Tibial artery (tissue), 4 donors: ENCODE measurements at regions not wholly inside any gene's neighbourhood (a gene's known extent, or its start where the extent isn't known, plus 50 kb on each side); places are given as distances from the start of the nearest gene placed in this dataset.

Experiments
- DNase-seq, 2 donors: peaks; one replicate each; pipeline ENCODE4 v3.0.0-alpha.2; 2019
- H3K27ac ChIP-seq, 2 donors: fragments of 200-600 bp; sonication (generic) in 1 of 2; 1 replicate in 1 of 2; 2 replicates in 1 of 2; pipeline ENCODE4 v1.5.1; 2018 to 2019; ENCODE audit warnings: mild to moderate bottlenecking in 1 of 2
- H3K27me3 ChIP-seq, 2 donors: fragments of 200-600 bp; sonication (generic) in 1 of 2; one replicate each; pipeline versions ENCODE4 v1.5.1 to v1.6.0; 2016 to 2019
- H3K36me3 ChIP-seq, 3 donors: fragments of 200-600 bp; sonication (generic) in 2 of 3; one replicate each; pipeline ENCODE4 v1.5.1; 2016 to 2019; ENCODE audit warnings: mild to moderate bottlenecking in 2 of 3
- H3K4me1 ChIP-seq, 4 donors: fragments of 200-600 bp; sonication (generic) in 2 of 4; 1 replicate in 3 of 4; 2 replicates in 1 of 4; pipeline ENCODE4 v1.5.1; 2016 to 2019
- H3K4me3 ChIP-seq, 2 donors: fragments of 200-600 bp; sonication (generic) in 1 of 2; 1 replicate in 1 of 2; 2 replicates in 1 of 2; pipeline ENCODE4 v1.5.1; 2018 to 2019; ENCODE audit warnings: mild to moderate bottlenecking in 2 of 2
- H3K9me3 ChIP-seq, 3 donors: fragments of 200-600 bp; sonication (generic) in 1 of 3; one replicate each; pipeline ENCODE4 v1.5.1; 2016 to 2019
- intact Hi-C: fragments of 100-400 bp; cut with DNase I; formaldehyde crosslinking; loops from one replicate; pipeline ENCODE4 v1.15.0; 2023; ENCODE audit warnings: low total_unique reads
- TF ChIP-seq, protein P1 (sequence below), 2 experiments: fragments of 200-600 bp in 1 of 2; fragments of 450-650 bp in 1 of 2; IDR thresholded peaks; one replicate each; pipeline ENCODE4 v1.5.1; 2017 to 2019; ENCODE audit warnings: antibody characterized with exemption in 2 of 2, mild to moderate bottlenecking in 1 of 2, moderate library complexity in 1 of 2

DNA sequence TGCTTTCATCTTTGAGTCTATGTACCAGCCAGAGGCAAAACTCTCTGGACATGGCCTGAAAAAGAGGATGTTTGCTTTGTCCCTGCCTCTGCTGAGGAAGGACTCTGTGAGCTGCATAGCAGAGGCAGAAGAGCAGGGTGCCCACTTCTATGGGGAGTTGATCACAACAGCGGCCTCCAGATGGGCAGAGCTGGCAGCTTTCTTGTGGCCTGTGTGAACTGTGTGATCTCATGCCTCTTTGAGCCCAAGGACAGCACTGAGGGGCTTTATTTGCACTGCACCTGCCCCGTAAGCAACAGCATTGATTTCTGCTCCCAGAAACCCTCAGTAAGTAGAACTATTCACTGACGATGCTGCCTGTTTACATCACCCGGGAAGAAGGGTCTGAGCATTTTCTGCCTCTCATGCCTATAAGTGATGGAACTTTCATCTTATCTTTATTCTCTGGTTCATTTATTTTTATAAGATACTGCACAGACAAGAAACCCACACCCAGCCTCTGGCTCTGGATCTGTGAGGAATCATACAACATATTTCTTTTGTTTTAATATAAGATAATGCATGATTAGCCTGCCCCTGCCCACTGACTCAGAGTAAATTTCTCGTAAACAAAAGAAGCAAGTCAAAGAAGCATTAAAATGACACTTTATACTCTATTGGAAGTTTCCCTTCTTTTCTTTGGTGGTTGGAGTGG lies 244.2 kb upstream of the SOX21 start:
- no peak overlapping the region for H3K4me3 ChIP-seq
- DNase-seq: no peak
- no peaks in the 10 kb centered on the region for H3K27me3 ChIP-seq
- no peaks in the 10 kb centered on the region for H3K36me3 ChIP-seq
- H3K9me3 ChIP-seq: no peaks in the 10 kb centered on the region
- intact Hi-C loops: no loop called here
- H3K27ac ChIP-seq: no peak overlapping the region
- TF ChIP-seq, protein P1, sequence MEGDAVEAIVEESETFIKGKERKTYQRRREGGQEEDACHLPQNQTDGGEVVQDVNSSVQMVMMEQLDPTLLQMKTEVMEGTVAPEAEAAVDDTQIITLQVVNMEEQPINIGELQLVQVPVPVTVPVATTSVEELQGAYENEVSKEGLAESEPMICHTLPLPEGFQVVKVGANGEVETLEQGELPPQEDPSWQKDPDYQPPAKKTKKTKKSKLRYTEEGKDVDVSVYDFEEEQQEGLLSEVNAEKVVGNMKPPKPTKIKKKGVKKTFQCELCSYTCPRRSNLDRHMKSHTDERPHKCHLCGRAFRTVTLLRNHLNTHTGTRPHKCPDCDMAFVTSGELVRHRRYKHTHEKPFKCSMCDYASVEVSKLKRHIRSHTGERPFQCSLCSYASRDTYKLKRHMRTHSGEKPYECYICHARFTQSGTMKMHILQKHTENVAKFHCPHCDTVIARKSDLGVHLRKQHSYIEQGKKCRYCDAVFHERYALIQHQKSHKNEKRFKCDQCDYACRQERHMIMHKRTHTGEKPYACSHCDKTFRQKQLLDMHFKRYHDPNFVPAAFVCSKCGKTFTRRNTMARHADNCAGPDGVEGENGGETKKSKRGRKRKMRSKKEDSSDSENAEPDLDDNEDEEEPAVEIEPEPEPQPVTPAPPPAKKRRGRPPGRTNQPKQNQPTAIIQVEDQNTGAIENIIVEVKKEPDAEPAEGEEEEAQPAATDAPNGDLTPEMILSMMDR (IDR thresholded peaks at IDR 0.05): no peak
- H3K4me1 ChIP-seq: no peaks in the 10 kb centered on the region

GRCh38 chr13:94952787-94953186 lies 240.4 kb upstream of the SOX21 start:
- Histone ChIP-seq H3K4me3 (no peak overlapping the region), H3K4me1 (no peaks in the 10 kb centered on the region), H3K27ac (no peak overlapping the region), H3K27me3 (no peaks in the 10 kb centered on the region), H3K9me3 (no peaks in the 10 kb centered on the region), H3K36me3 (no peaks in the 10 kb centered on the region)
- intact Hi-C loops: no loop called here
- DNase-seq: no peak
- TF ChIP-seq, protein P1 (IDR thresholded peaks at IDR 0.05): no peak

DNA sequence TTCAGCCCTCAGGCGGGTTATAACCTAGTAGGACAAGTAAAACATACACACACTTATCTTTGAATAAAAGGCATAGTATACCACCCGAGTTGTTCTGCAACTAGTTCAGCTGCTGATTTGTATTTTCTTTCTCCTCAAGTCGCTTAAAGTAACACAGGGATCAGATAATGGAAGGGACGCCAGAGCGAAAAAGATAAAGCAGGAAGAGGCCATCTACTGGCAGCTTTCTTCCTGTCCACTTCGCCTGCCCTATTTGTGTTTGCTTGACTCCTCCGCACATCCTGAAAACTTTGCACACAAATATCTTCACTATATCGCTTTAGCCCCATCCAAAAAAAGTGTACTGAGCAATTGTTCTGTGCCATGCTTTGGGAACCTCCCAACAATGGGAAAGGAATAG lies 238.0 kb upstream of the SOX21 start:
- no peak overlapping the region for H3K4me3 ChIP-seq
- DNase-seq: no peak
- TF ChIP-seq, protein P1 (IDR thresholded peaks at IDR 0.05): no peak
- intact Hi-C loops: no loop called here
- H3K27me3 ChIP-seq: no peaks in the 10 kb centered on the region
- H3K9me3 ChIP-seq: no peaks in the 10 kb centered on the region
- H3K36me3 ChIP-seq: no peaks in the 10 kb centered on the region
- H3K4me1 ChIP-seq: no peaks in the 10 kb centered on the region
- no peak overlapping the region for H3K27ac ChIP-seq

GRCh38 chr13:94947965-94948371 lies 235.6 kb upstream of the SOX21 start:
- intact Hi-C loops: no loop called here
- H3K4me3 ChIP-seq: no peak overlapping the region
- no peak for DNase-seq
- H3K9me3 ChIP-seq: no peaks in the 10 kb centered on the region
- no peaks in the 10 kb centered on the region for H3K4me1 ChIP-seq
- no peak overlapping the region for H3K27ac ChIP-seq
- no peaks in the 10 kb centered on the region for H3K36me3 ChIP-seq
- TF ChIP-seq, protein P1 (IDR thresholded peaks at IDR 0.05): no peak
- no peaks in the 10 kb centered on the region for H3K27me3 ChIP-seq

DNA sequence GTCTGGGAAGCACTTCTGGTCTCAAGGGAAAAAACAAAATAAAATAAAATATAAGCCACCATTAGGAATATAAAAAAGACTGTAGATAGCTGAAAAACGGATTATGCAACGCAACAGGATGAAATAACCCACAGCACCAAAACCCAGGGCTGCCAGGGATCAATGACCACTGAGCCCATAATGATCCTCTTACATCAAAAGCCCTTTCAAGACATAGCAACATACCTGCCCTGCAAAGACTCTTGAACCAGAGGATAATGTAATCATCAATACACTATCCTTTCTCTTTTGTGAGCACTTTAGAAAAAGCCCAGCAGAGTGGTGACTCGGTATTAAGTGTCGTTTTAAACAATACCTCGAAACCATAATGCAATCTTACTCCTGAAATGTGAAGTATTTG lies 235.0 kb upstream of the SOX21 start:
- Histone ChIP-seq H3K4me1 (no peaks in the 10 kb centered on the region), H3K27me3 (no peaks in the 10 kb centered on the region), H3K9me3 (no peaks in the 10 kb centered on the region), H3K4me3 (no peak overlapping the region), H3K27ac (no peak overlapping the region), H3K36me3 (no peaks in the 10 kb centered on the region)
- TF ChIP-seq, protein P1 (IDR thresholded peaks at IDR 0.05): no peak
- no peak for DNase-seq
- intact Hi-C loops: no loop called here

DNA sequence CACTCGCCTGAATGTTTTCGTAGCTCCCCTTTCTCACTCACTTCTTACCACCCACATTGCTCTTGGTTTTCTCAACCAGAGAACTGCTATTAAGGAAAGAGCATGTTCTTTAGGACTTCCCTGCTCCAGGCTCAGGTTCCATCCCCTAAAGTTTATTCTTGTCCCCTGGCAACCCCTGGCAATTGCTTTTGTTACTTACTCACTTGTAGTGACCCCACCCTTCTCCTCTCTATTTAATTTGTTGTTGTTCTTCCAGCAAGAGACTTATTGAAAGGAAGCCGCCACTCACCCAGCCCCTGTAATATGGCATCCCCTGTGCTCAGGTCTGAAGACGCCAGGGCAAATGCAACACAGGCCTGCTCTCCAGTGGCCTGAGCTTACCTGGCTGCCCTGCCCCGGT lies 233.7 kb upstream of the SOX21 start:
- Histone ChIP-seq H3K27me3 (no peaks in the 10 kb centered on the region), H3K27ac (no peak overlapping the region), H3K9me3 (no peaks in the 10 kb centered on the region), H3K4me1 (no peaks in the 10 kb centered on the region), H3K4me3 (no peak overlapping the region), H3K36me3 (no peaks in the 10 kb centered on the region)
- intact Hi-C loops: no loop called here
- TF ChIP-seq, protein P1 (IDR thresholded peaks at IDR 0.05): no peak
- DNase-seq: no peak
